IMR-90 (cell line): ENCODE measurements at regions not wholly inside any gene's neighbourhood (a gene's known extent, or its start where the extent isn't known, plus 50 kb on each side); places are given as distances from the start of the nearest gene placed in this dataset.

Experiments used
- ATAC-seq: fragments of 200-7000 bp; cut with Tn5 transposase; 2 replicates; pipeline ENCODE4 v1.9.1; 2020; ENCODE audit warnings: low read depth, mild to moderate bottlenecking, moderate library complexity
- BruUV-seq: library from RNA; stranded (reverse); fragments of 400-500 nt; replicated peaks from 2 replicates; lab custom pipeline; 2021; lab: Mats Ljungman, UMichigan
- CTCF ChIA-PET: fragments of 300-600 bp; formaldehyde crosslinking; extraction: SDS; loops from one replicate; lab custom pipeline; 2021; ENCODE audit warnings: antibody characterized with exemption; lab: Yijun Ruan, JAX
- POLR2A ChIA-PET: fragments of 300-600 bp; sonication (Branson Sonifier 250); formaldehyde crosslinking; loops from one replicate; lab custom pipeline; 2022; ENCODE audit warnings: antibody characterized with exemption; ENCODE audit not compliant: unreplicated experiment; lab: Charles Lee
- DNase-seq: peaks from one replicate; pipeline ENCODE4 v3.0.0; 2013
- H2AFZ ChIP-seq: replicated peaks from 2 replicates; pipeline ENCODE3; 2013; ENCODE audit warnings: low read length, mild to moderate bottlenecking; ENCODE audit not compliant: poor library complexity
- H2AK5ac ChIP-seq: 2 replicates; pipeline ENCODE4 v1.6.1; 2013; ENCODE audit warnings: low read depth, low read length, inconsistent platforms
- H2AK9ac ChIP-seq: replicated peaks from 2 replicates; pipeline ENCODE3; 2013; ENCODE audit warnings: mild to moderate bottlenecking, low read depth, low read length, moderate library complexity; ENCODE audit not compliant: poor library complexity
- H2BK120ac ChIP-seq: 2 replicates; pipeline ENCODE4 v1.6.1; 2013; ENCODE audit warnings: low read depth, low read length, inconsistent platforms
- H2BK15ac ChIP-seq: 3 replicates; pipeline ENCODE4 v1.6.1; 2013; ENCODE audit warnings: low read depth, low read length, inconsistent platforms
- H2BK20ac ChIP-seq: 2 replicates; pipeline ENCODE4 v1.6.1; 2013; ENCODE audit warnings: low read depth, mild to moderate bottlenecking, inconsistent platforms, low read length, moderate library complexity
- H2BK5ac ChIP-seq: 2 replicates; pipeline ENCODE4 v1.6.1; 2013; ENCODE audit warnings: mild to moderate bottlenecking, low read depth, low read length, inconsistent platforms; ENCODE audit not compliant: poor library complexity, severe bottlenecking
- H3K14ac ChIP-seq: replicated peaks from 2 replicates; pipeline ENCODE4 v1.6.1; 2013; ENCODE audit warnings: low read depth, low read length, inconsistent platforms
- H3K18ac ChIP-seq: 2 replicates; pipeline ENCODE4 v1.6.1; 2013; ENCODE audit warnings: low read depth, low read length, control low read depth
- H3K23ac ChIP-seq: 2 replicates; pipeline ENCODE4 v1.6.1; 2013; ENCODE audit warnings: low read depth, low read length, inconsistent platforms
- H3K27ac ChIP-seq: 2 replicates; pipeline ENCODE4 v1.5.1; 2013; ENCODE audit warnings: mild to moderate bottlenecking, control low read depth, low read length; ENCODE audit not compliant: insufficient read depth
- H3K27me3 ChIP-seq: 2 replicates; pipeline ENCODE4 v1.6.1; 2013; ENCODE audit warnings: low read length; ENCODE audit not compliant: control insufficient read depth, insufficient read depth
- H3K36me3 ChIP-seq: 2 replicates; pipeline ENCODE4 v1.6.1; 2013; ENCODE audit warnings: low read length, mixed read lengths; ENCODE audit not compliant: control insufficient read depth, insufficient read depth
- H3K4ac ChIP-seq: 2 replicates; pipeline ENCODE4 v1.6.1; 2013; ENCODE audit warnings: low read depth, low read length, inconsistent platforms
- H3K4me1 ChIP-seq: 2 replicates; pipeline ENCODE4 v1.6.1; 2013; ENCODE audit warnings: low read length, mixed read lengths; ENCODE audit not compliant: control insufficient read depth, insufficient read depth
- H3K4me2 ChIP-seq: 2 replicates; pipeline ENCODE4 v1.6.1; 2013; ENCODE audit warnings: low read depth, mild to moderate bottlenecking, control low read depth, low read length, moderate library complexity
- H3K4me3 ChIP-seq: 2 replicates; pipeline ENCODE4 v1.5.1; 2013; ENCODE audit warnings: low read depth, mild to moderate bottlenecking, control low read depth, low read length, moderate library complexity; ENCODE audit not compliant: insufficient read depth
- H3K56ac ChIP-seq: 2 replicates; pipeline ENCODE4 v1.6.1; 2013; ENCODE audit warnings: low read length, inconsistent platforms; ENCODE audit not compliant: insufficient read depth; ENCODE audit errors: extremely low read depth
- H3K79me1 ChIP-seq, 2 experiments: 2 replicates each; pipeline ENCODE4 v1.6.1; 2013; ENCODE audit warnings: low read length in 2 of 2, inconsistent platforms in 1 of 2, low read depth in 1 of 2
- H3K9ac ChIP-seq: 2 replicates; pipeline ENCODE4 v1.6.1; 2013; ENCODE audit warnings: low read depth, low read length, control low read depth
- H3K9me1 ChIP-seq: 2 replicates; pipeline ENCODE4 v1.6.1; 2013; ENCODE audit warnings: low read length, inconsistent platforms; ENCODE audit not compliant: insufficient read depth
- H3K9me3 ChIP-seq: 2 replicates; pipeline ENCODE4 v1.6.1; 2013; ENCODE audit warnings: low read length; ENCODE audit not compliant: control insufficient read depth, insufficient read depth
- H4K20me1 ChIP-seq: 2 replicates; pipeline ENCODE4 v1.6.1; 2013; ENCODE audit warnings: low read length, inconsistent platforms; ENCODE audit not compliant: insufficient read depth
- H4K5ac ChIP-seq: 2 replicates; pipeline ENCODE4 v1.6.1; 2013; ENCODE audit warnings: mild to moderate bottlenecking, low read depth, low read length, control low read depth
- H4K8ac ChIP-seq, 2 experiments: 2 replicates each; pipeline ENCODE4 v1.6.1; 2013; ENCODE audit warnings: low read depth in 2 of 2, low read length in 2 of 2, control low read depth in 1 of 2, inconsistent platforms in 1 of 2
- H4K91ac ChIP-seq: 2 replicates; pipeline ENCODE4 v1.6.1; 2013; ENCODE audit warnings: low read depth, low read length, inconsistent platforms; ENCODE audit not compliant: insufficient read depth
- CEBPB ChIP-seq: IDR thresholded peaks from 2 replicates; pipeline ENCODE4 v1.6.1; 2012; ENCODE audit warnings: low read depth, low read length, improper control_type of control experiment
- MXI1 ChIP-seq: IDR thresholded peaks from 2 replicates; pipeline ENCODE4 v1.6.1; 2012; ENCODE audit warnings: low read depth, mild to moderate bottlenecking, low read length, moderate library complexity, borderline replicate concordance
- POLR2A ChIP-seq: IDR thresholded peaks from 2 replicates; pipeline ENCODE4 v1.6.1; 2012; ENCODE audit warnings: mild to moderate bottlenecking, low read depth, low read length
- SMC3 ChIP-seq: fragments of 150-350 bp; IDR thresholded peaks from 2 replicates; pipeline ENCODE4 v1.6.1; 2016; ENCODE audit warnings: low read depth, mild to moderate bottlenecking, antibody characterized with exemption, low read length, moderate library complexity
- WGBS, 2 experiments: methylation state at CpG; one replicate each; pipeline versions ENCODE4 v1.1.5 to v1.1.7; 2013; ENCODE audit warnings: missing lambda C conversion rate in 2 of 2; ENCODE audit not compliant: insufficient read length in 1 of 2; ENCODE audit errors: extremely low coverage in 2 of 2; 5-methylcytosine and 5-hydroxymethylcytosine counted together
- dilution Hi-C: fragments of 300-500 bp; cut with HindIII; formaldehyde crosslinking; loops from one replicate; pipeline ENCODE4 v1.14.3; 2018; ENCODE audit warnings: low sequenced_read_pairs; ENCODE audit not compliant: unreplicated experiment
- in situ Hi-C: fragments of 300-500 bp; cut with MboI; formaldehyde crosslinking; loops from 3 replicates; pipeline ENCODE4 v1.14.3; 2019; ENCODE audit warnings: low sequenced_read_pairs, inconsistent platforms, mixed read lengths
- intact Hi-C: fragments of 100-400 bp; cut with micrococcal nuclease; formaldehyde crosslinking; loops from 2 replicates; pipeline ENCODE4 v1.10.0; 2022

GRCh38 chr22:26888887-26889286, 231.5 kb downstream of the MIAT start:
- Histone ChIP-seq H3K9me1 (peaks cover 12% of the 10 kb centered on the region), H3K4ac (0 out of 2 replicates have a peak overlapping the region, but pooled peaks have one; percentile 88), H3K4me2 (no peak overlapping the region), H2BK120ac (peak overlapping the region; percentile 96; the same call in 1 of the 2 replicates), H3K23ac (no peak overlapping the region), H3K36me3 (no peaks in the 10 kb centered on the region), H4K91ac (peak overlapping the region; percentile 50; the same call in 1 of the 2 replicates), H4K5ac (no peak overlapping the region), H3K9ac (no peak overlapping the region), H2BK15ac (no peak overlapping the region), H2BK5ac (no peak overlapping the region), H3K79me1 (no peaks in the 10 kb centered on the region), H3K27me3 (no peaks in the 10 kb centered on the region), H2AK9ac (no peak overlapping the region), H3K27ac (no peak overlapping the region), H3K14ac (peak overlapping the region; percentile 74; the same call in 1 of the 2 replicates), H3K4me1 (peaks cover 23% of the 10 kb centered on the region), H4K20me1 (no peaks in the 10 kb centered on the region), H3K9me3 (no peaks in the 10 kb centered on the region), H3K18ac (no peak overlapping the region), H2AFZ (no peak overlapping the region), H3K4me3 (no peak overlapping the region), H3K56ac (no peak overlapping the region), H4K8ac (no peak overlapping the region), H2AK5ac (no peak overlapping the region), H2BK20ac (peak overlapping the region; percentile 88; the same call in 1 of the 2 replicates)
- in situ Hi-C loops (no loop called here), intact Hi-C loops (no loop called here), dilution Hi-C loops (no loop called here)
- no TSS peak for BruUV-seq
- ATAC-seq (no peak), DNase-seq (peak; percentile 5)
- no CpG with 5 or more reads among the region's 8 CpGs for WGBS, 2 experiments
- peak; percentile 60 for TF ChIP-seq CEBPB
- no peak for TF ChIP-seq SMC3
- no peak for TF ChIP-seq MXI1
- no peak for TF ChIP-seq POLR2A
- POLR2A ChIA-PET = no interaction called here
- CTCF ChIA-PET = no interaction called here
